SK-N-MC (cell line): ENCODE measurements at regions not wholly inside any gene's neighbourhood (a gene's known extent, or its start where the extent isn't known, plus 50 kb on each side); places are given as distances from the start of the nearest gene placed in this dataset.

Source experiments
- EZH2 ChIP-seq: fragments of 200-600 bp; sonication (generic); IDR thresholded peaks from one replicate; pipeline ENCODE4 v1.6.1; 2017; ENCODE audit warnings: antibody characterized with exemption
- POLR2AphosphoS5 ChIP-seq: IDR thresholded peaks from 2 replicates; pipeline ENCODE4 v1.6.1; 2012; ENCODE audit warnings: mild to moderate bottlenecking, low read depth, low read length, borderline replicate concordance

GRCh38 chr6:19312241-19312978, 524.8 kb upstream of the ID4 start:
- TF ChIP-seq POLR2AphosphoS5 (no peak), EZH2 (no peak)
